HG03354 (cell line): ENCODE measurements at regions not wholly inside any gene's neighbourhood (a gene's known extent, or its start where the extent isn't known, plus 50 kb on each side); places are given as distances from the start of the nearest gene placed in this dataset.
"Not testable (repeated sequence)": the region's sequence is repeated elsewhere in the genome, so short reads cannot be mapped to it uniquely, and the experiment has no call there.

Experiments
- ATAC-seq: cut with Tn5 transposase; IDR thresholded peaks from one replicate; pipeline ENCODE4 v1.9.1; 2021; ENCODE audit warnings: mild to moderate bottlenecking; ENCODE audit not compliant: unreplicated experiment, poor library complexity, severe bottlenecking

GRCh38 chr7:115191526-115191925 lies 269.6 kb downstream of the MDFIC start:
- no peak for ATAC-seq

GRCh38 chr7:115183431-115184057 lies 261.6 kb downstream of the MDFIC start:
- no peak for ATAC-seq

DNA sequence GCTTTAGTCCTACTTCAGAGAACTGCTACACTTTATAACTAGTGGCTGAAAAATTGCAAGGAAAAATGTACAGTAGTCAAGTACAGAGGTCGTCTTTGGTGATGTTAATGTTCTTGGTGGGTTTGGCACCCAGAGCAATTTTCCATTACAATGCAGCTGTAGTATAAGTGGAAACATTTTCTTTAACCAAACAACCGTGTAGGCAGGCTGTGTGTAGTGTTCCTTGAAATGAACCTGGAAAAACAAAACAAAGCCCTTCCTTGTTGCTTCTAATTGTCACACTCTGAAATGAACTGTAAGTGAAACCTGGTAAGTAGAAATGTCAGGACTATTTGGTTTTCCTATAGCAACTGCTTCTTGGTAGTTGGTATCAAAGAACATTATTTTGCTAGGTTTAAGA lies 256.9 kb downstream of the MDFIC start:
- no peak for ATAC-seq

DNA sequence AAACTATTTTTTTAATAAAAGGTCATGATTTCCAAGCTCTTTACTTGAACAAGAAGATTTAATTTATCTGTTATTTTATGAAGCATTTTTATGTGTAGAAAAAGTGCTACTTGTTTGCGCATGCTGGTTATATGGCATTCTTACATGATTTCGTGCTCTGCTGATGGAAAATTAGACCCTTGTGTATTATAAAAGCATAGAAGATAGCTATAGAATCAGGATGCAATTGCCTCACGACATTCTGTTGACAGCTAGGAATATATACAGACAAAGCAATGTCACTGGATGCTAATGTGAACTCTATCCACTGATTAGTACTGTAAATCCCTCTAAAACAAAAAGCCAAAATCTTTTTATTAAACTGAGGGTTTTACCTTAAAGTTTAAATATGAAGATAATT lies 255.9 kb downstream of the MDFIC start:
- no peak for ATAC-seq

- ATAC-seq, result no peak
Measured at GRCh38 chr7:115177103-115177502, 255.2 kb downstream of the MDFIC start.

GRCh38 chr7:115172397-115172796 lies 250.5 kb downstream of the MDFIC start:
- ATAC-seq, result not testable (repeated sequence)

GRCh38 chr7:115153769-115154477 lies 232.0 kb downstream of the MDFIC start:
- no peak for ATAC-seq

- ATAC-seq, result no peak
Measured at GRCh38 chr7:115153176-115153575, 231.3 kb downstream of the MDFIC start.

GRCh38 chr7:115146148-115146547 lies 224.3 kb downstream of the MDFIC start:
- no peak for ATAC-seq

GRCh38 chr7:115145512-115145911 lies 223.6 kb downstream of the MDFIC start:
- peak; percentile 82 for ATAC-seq

DNA sequence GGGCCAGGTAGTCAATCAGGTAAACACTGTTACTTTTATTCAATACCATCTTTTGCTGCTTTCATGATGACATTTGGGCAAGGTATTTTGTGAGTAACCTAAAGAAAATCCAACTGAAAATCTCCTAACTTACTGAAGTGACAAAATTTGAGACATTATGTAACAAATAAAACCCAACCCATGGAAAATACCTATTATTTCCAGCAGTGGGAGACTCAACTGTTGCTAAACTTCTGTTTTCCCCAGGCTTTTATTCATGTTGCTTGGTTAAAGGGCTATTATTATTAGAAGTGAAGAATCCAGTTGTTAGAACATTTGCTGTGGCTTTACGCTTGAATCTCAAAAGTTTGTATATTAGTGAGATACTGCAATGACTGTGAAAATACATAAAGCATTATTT lies 215.9 kb downstream of the MDFIC start:
- ATAC-seq, result no peak

DNA sequence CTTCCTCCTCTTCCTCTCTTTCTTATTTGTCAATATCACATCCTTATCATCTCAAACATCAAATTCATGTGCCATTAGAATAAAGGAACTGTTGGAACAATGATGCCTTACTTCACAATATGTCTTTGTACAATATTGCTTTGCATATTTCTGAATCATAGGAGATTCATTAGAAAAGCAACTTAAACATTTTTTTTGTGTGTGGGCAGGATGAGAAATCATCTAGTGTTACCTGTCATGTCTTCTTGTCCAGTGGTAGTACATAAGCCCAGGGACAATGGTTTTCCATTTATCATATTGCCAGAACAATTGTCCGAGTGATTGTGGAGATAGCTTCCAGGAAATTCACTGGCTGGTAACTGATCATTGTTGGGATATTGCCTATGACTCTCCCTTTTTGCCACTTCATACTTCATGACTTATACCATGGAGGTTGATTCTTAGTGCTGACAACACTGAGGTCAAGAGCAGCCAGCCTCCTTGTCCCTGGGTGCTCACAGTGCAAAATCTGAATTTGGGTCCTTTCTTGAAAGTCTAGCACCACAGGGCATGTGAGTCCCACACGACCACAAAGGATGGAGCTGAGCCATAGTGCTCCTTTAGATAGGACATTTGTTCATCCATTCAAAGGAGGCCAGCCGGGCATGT lies 215.0 kb downstream of the MDFIC start:
- no peak for ATAC-seq

DNA sequence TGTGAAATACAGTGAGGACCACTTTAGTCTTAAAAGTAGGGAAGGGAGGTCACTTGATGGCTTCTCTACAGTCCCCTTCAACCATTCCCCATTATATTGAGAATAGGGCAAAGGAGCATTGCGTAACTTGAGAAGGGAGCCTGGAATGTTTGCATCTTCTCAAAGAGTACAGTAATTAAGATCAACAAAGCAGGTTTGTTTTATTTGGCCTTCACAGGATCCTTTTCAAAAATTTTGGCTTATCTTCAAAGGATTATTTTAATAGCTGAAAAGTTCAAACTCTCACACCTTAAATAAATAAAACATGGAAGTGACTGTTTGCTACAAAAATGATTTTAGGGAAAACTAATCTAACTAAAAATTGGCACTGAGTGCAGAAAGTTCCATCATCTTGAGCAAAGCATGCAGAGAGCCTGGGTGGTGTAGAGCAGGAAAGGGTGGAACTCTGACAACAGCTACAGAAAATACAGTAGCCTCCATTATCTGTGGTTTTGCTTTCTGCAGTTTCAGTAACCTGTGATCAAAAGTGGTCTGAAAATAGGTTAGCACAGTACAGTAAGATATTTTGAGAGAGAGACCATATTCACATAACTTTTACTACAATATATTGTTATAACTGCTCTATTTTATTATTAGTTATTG lies 214.0 kb downstream of the MDFIC start:
- ATAC-seq, result no peak

- ATAC-seq, result no peak
Measured at GRCh38 chr7:115135146-115135545, 213.3 kb downstream of the MDFIC start.

- no peak for ATAC-seq
Measured at GRCh38 chr7:115133248-115133647, 211.4 kb downstream of the MDFIC start.

- ATAC-seq, result no peak
Measured at GRCh38 chr7:115132096-115132495, 210.2 kb downstream of the MDFIC start.

- no peak for ATAC-seq
Measured at GRCh38 chr7:115128154-115128553, 206.3 kb downstream of the MDFIC start.

GRCh38 chr7:115127399-115128021 lies 205.6 kb downstream of the MDFIC start:
- ATAC-seq, result no peak

- no peak for ATAC-seq
Measured at GRCh38 chr7:115125750-115126149, 203.9 kb downstream of the MDFIC start.

GRCh38 chr7:115125312-115125711 lies 203.4 kb downstream of the MDFIC start:
- no peak for ATAC-seq
